ENCODE measurements at regions not wholly inside any gene's neighbourhood (a gene's known extent, or its start where the extent isn't known, plus 50 kb on each side); places are given as distances from the start of the nearest gene placed in this dataset.

DNA sequence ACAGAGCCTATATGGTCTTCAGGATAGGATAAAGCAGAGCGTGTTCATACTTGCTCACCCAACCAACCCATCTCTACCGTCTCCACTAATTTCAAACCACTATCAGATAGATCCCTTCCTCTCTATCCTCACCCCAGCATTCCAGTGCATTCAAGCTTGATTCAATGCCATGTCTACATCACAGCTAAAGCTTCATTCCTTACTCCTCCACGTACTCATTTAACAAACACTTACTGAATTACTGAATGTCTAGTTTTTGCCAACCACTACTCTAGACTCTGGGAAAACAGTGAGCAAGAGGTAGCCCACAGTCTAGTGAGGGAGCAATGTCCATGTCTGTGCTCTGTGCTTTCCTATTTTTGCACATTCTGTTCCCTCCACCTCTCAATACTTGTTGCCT is 163.5 kb upstream of the MSX2 start:
- TF ChIP-seq, protein P1, sequence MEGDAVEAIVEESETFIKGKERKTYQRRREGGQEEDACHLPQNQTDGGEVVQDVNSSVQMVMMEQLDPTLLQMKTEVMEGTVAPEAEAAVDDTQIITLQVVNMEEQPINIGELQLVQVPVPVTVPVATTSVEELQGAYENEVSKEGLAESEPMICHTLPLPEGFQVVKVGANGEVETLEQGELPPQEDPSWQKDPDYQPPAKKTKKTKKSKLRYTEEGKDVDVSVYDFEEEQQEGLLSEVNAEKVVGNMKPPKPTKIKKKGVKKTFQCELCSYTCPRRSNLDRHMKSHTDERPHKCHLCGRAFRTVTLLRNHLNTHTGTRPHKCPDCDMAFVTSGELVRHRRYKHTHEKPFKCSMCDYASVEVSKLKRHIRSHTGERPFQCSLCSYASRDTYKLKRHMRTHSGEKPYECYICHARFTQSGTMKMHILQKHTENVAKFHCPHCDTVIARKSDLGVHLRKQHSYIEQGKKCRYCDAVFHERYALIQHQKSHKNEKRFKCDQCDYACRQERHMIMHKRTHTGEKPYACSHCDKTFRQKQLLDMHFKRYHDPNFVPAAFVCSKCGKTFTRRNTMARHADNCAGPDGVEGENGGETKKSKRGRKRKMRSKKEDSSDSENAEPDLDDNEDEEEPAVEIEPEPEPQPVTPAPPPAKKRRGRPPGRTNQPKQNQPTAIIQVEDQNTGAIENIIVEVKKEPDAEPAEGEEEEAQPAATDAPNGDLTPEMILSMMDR (IDR thresholded peaks at IDR 0.05) = no peak
- no peak for TF ChIP-seq POLR2A (IDR thresholded peaks at IDR 0.05)
